ENCODE measurements at regions not wholly inside any gene's neighbourhood (a gene's known extent, or its start where the extent isn't known, plus 50 kb on each side); places are given as distances from the start of the nearest gene placed in this dataset.

DNA sequence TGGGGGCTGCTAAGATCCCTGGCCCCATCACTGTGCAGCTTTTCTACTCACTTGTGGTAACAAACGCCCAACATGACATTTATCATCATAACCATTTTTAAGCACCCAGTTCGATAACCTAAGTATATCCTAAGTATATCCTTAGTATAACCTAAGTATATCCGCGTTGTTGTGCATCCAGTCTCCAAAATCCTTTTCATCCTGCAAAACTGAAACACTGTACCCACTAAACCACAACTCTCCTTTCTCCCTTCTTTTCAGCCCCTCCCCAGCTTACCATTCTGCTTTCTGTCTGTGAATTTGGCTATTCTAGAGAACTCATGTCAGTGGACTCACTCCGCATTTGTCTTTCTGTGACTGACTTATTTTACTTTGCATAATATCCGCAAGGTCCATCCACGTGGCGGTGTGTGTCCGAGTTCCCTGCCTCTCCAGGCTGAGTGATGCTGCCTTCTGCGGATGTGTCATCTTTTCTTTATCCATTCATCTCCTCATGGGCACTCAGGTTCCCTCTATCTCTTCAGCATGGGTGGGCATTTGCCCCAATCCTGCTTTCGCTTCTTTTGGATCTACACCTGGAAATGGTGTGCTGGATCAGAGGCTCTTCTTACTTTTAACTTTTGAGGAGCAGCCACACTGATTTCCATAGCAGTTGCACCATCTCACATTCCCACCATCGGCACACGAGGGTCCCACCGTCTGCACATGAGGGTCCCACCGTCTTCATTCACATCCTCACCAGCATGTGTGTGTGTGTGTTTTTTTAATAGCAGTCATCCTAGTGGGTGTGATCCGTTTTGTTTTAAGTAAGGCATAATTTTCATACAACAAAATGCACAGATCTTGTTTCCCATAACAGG lies 82.4 kb upstream of the CLDN5 start:
- CTCF ChIA-PET: interaction anchor here (0.8 to 3.5 kb wide), 6 partner anchors 12 to 110 kb away, joined by 3 to 16 read pairs (median 3); no protein-coding TSS in a partner anchor
- Histone ChIP-seq H3K27me3 (ENCODE audit: control insufficient read depth in 2 of 2, insufficient read depth in 2 of 2, low read length in 2 of 2) (no peaks in the 10 kb centered on the region), H3K4me1 (ENCODE audit: control insufficient read depth, extremely low read depth, insufficient read depth, low read length) (peaks cover 2% of the 10 kb centered on the region), H3K9ac (replicated peaks; ENCODE audit: extremely low read depth, insufficient read depth, low read length) (no peak overlapping the region), H3K9me1 (replicated peaks; ENCODE audit: control insufficient read depth, extremely low read depth, insufficient read depth, low read length) (no peaks in the 10 kb centered on the region), H2AFZ (ENCODE audit: low read depth, low read length) (no peak overlapping the region), H3K4me2 (ENCODE audit: insufficient read depth, low read length) (no peak overlapping the region), H3K36me3 (ENCODE audit: control insufficient read depth in 2 of 2, extremely low read depth in 1 of 2, insufficient read depth in 2 of 2, low read length in 2 of 2) (no peaks in the 10 kb centered on the region), H3K79me2 (ENCODE audit: control insufficient read depth, insufficient read depth, low read length) (no peaks in the 10 kb centered on the region), H4K20me1 (replicated peaks; ENCODE audit: control insufficient read depth, extremely low read depth, insufficient read depth, low read length) (no peaks in the 10 kb centered on the region), H3K4me3 (replicated peaks in 1 of 3; ENCODE audit: insufficient read depth in 1 of 3, low read depth in 1 of 3, low read length in 3 of 3) (no peak overlapping the region), H3K27ac (ENCODE audit: insufficient read depth, low read depth, low read length) (no peak overlapping the region), H3K9me3 (replicated peaks; ENCODE audit: control insufficient read depth, insufficient read depth, low read length) (no peaks in the 10 kb centered on the region)
- FAIRE-seq (no peak), DNase-seq (ENCODE audit: low read depth, low spot score) (no peak)
- dilution Hi-C loops (cut with MboI; ENCODE audit: extremely low pct_ligation_motif_present, low sequenced_read_pairs): no loop called here
- POLR2A ChIA-PET: no interaction called here
- intact Hi-C loops (cut with micrococcal nuclease): loop anchor here (1.0 kb wide), 2 partner anchors 15 to 26 kb away; no protein-coding TSS in a partner anchor
- TF ChIP-seq POLR2A (IDR thresholded peaks at IDR 0.05; ENCODE audit: low read depth, low read length): no peak
- TF ChIP-seq MYC (IDR thresholded peaks at IDR 0.05; ENCODE audit: low read depth, low read length): no peak
- no peak for TF ChIP-seq FOS (IDR thresholded peaks at IDR 0.05; ENCODE audit: borderline replicate concordance, insufficient read depth, low read length)
- TF ChIP-seq, protein P1, sequence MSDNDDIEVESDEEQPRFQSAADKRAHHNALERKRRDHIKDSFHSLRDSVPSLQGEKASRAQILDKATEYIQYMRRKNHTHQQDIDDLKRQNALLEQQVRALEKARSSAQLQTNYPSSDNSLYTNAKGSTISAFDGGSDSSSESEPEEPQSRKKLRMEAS (IDR thresholded peaks at IDR 0.05; ENCODE audit: insufficient read depth, insufficient read length): no peak
- no peak for TF ChIP-seq POLR2AphosphoS5 (IDR thresholded peaks at IDR 0.05; ENCODE audit: insufficient read depth, low read depth, low read length)
- no peak for TF ChIP-seq EZH2 (IDR thresholded peaks at IDR 0.05; ENCODE audit: borderline replicate concordance, low read depth, low read length, severe bottlenecking)
- no peak for TF ChIP-seq GATA2 (IDR thresholded peaks at IDR 0.05; ENCODE audit: insufficient read depth, insufficient read length, low read depth, low read length)
- no peak for TF ChIP-seq CTCF (IDR thresholded peaks at IDR 0.05; ENCODE audit: extremely low read depth in 1 of 2, insufficient read depth in 1 of 2, low read depth in 1 of 2, low read length in 2 of 2)
- TF ChIP-seq JUN (IDR thresholded peaks at IDR 0.05; ENCODE audit: borderline replicate concordance, insufficient read depth, insufficient read length, low read depth): no peak
- BruUV-seq (replicated peaks): no TSS peak
